HTR-8/SVneo (cell line): ENCODE measurements at regions not wholly inside any gene's neighbourhood (a gene's known extent, or its start where the extent isn't known, plus 50 kb on each side); places are given as distances from the start of the nearest gene placed in this dataset.
"Not testable (repeated sequence)": the region's sequence is repeated elsewhere in the genome, so short reads cannot be mapped to it uniquely, and the experiment has no call there.

ENCODE experiments used
- DNase-seq: peaks from one replicate; pipeline ENCODE4 v3.0.0; 2011; ENCODE audit warnings: low spot score, mixed read lengths; ENCODE audit not compliant: insufficient read length
- FAIRE-seq: peaks from 2 replicates; lab custom pipeline; 2011; peaks lifted over from hg19 to GRCh38; lab: Jason Lieb, UNC

- FAIRE-seq = no peak
- no peak for DNase-seq
Measured at GRCh38 chr5:145072889-145073288, 762.3 kb downstream of the PRELID2 start.

- DNase-seq (no peak), FAIRE-seq (no peak)
Measured at GRCh38 chr5:145068721-145069120, 766.4 kb downstream of the PRELID2 start.

GRCh38 chr5:145062280-145063062 lies 772.7 kb downstream of the PRELID2 start:
- peak; percentile 70 for FAIRE-seq

GRCh38 chr5:145056800-145057199 lies 778.3 kb downstream of the PRELID2 start:
- DNase-seq = peak; percentile 44

More at GRCh38 chr5:145062280-145063062, 772.7 kb downstream of the PRELID2 start:
- no peak for DNase-seq

GRCh38 chr5:145050181-145050580 lies 785.0 kb downstream of the PRELID2 start:
- DNase-seq (no peak), FAIRE-seq (no peak)

More at GRCh38 chr5:145056800-145057199, 778.3 kb downstream of the PRELID2 start:
- FAIRE-seq = no peak

GRCh38 chr5:145044970-145045369 lies 790.2 kb downstream of the PRELID2 start:
- DNase-seq (no peak), FAIRE-seq (no peak)

- FAIRE-seq = no peak
Measured at GRCh38 chr5:145028626-145029025, 806.5 kb downstream of the PRELID2 start.

GRCh38 chr5:145027286-145027685 lies 807.9 kb downstream of the PRELID2 start:
- no peak for FAIRE-seq
- DNase-seq = no peak

More at GRCh38 chr5:145028626-145029025, 806.5 kb downstream of the PRELID2 start:
- no peak for DNase-seq

GRCh38 chr5:145025775-145026174 lies 809.4 kb downstream of the PRELID2 start:
- FAIRE-seq (no peak), DNase-seq (no peak)

GRCh38 chr5:145015146-145015545 lies 820.0 kb downstream of the PRELID2 start:
- FAIRE-seq (no peak), DNase-seq (no peak)

- DNase-seq = no peak
- no peak for FAIRE-seq
Measured at GRCh38 chr5:145014109-145014508, 821.0 kb downstream of the PRELID2 start.

- no peak for DNase-seq
- FAIRE-seq = no peak
Measured at GRCh38 chr5:145010834-145011233, 824.3 kb downstream of the PRELID2 start.

- DNase-seq (no peak), FAIRE-seq (no peak)
Measured at GRCh38 chr5:145008876-145009530, 826.1 kb downstream of the PRELID2 start.

- DNase-seq, FAIRE-seq: not testable (repeated sequence)
Measured at GRCh38 chr5:144994356-144994755, 823.7 kb downstream of the KCTD16 start.

GRCh38 chr5:144983101-144983500 lies 812.4 kb downstream of the KCTD16 start:
- FAIRE-seq = no peak
- no peak for DNase-seq

- FAIRE-seq = no peak
Measured at GRCh38 chr5:144979516-144980264, 809.0 kb downstream of the KCTD16 start.

GRCh38 chr5:144972317-144972716 lies 801.6 kb downstream of the KCTD16 start:
- DNase-seq (no peak), FAIRE-seq (no peak)

More at GRCh38 chr5:144979516-144980264, 809.0 kb downstream of the KCTD16 start:
- peak; percentile 0 for DNase-seq

GRCh38 chr5:144971108-144971850 lies 800.6 kb downstream of the KCTD16 start:
- DNase-seq (no peak), FAIRE-seq (no peak)

GRCh38 chr5:144960296-144960695 lies 789.6 kb downstream of the KCTD16 start:
- no peak for FAIRE-seq
- no peak for DNase-seq

GRCh38 chr5:144958002-144958401 lies 787.3 kb downstream of the KCTD16 start:
- DNase-seq = no peak
- FAIRE-seq = no peak
